ENCODE measurements at regions not wholly inside any gene's neighbourhood (a gene's known extent, or its start where the extent isn't known, plus 50 kb on each side); places are given as distances from the start of the nearest gene placed in this dataset.

DNA sequence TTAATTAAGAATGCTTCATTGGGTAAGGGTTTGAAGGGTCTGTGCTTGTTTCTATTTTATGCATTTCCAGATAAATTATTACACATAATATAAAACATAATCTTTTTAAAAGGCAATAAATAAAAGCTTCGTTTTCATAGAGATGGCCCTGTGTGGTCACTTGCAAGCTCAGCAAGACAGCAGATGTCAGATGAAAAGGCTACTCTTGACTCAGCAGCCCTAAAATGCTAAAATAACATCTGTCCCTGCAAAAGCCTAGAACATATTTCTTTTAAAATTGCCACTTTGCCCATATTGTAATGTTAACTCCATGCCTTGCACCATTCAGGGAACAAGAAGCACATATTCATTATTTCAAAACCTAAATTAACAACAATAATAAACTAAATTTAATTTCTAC lies 349.4 kb downstream of the CNTN3 start:
- TF ChIP-seq, protein P1, sequence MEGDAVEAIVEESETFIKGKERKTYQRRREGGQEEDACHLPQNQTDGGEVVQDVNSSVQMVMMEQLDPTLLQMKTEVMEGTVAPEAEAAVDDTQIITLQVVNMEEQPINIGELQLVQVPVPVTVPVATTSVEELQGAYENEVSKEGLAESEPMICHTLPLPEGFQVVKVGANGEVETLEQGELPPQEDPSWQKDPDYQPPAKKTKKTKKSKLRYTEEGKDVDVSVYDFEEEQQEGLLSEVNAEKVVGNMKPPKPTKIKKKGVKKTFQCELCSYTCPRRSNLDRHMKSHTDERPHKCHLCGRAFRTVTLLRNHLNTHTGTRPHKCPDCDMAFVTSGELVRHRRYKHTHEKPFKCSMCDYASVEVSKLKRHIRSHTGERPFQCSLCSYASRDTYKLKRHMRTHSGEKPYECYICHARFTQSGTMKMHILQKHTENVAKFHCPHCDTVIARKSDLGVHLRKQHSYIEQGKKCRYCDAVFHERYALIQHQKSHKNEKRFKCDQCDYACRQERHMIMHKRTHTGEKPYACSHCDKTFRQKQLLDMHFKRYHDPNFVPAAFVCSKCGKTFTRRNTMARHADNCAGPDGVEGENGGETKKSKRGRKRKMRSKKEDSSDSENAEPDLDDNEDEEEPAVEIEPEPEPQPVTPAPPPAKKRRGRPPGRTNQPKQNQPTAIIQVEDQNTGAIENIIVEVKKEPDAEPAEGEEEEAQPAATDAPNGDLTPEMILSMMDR (IDR thresholded peaks at IDR 0.05; ENCODE audit: low read length) = no peak
- no peak for TF ChIP-seq EZH2 (optimal IDR thresholded peaks at IDR 0.05; ENCODE audit: low read depth, low read length)
